ENCODE measurements at regions not wholly inside any gene's neighbourhood (a gene's known extent, or its start where the extent isn't known, plus 50 kb on each side); places are given as distances from the start of the nearest gene placed in this dataset.

GRCh38 chr5:135272311-135272805, 126.7 kb downstream of the MACROH2A1 start:
- Histone ChIP-seq H4K20me1 (ENCODE audit: control insufficient read depth, insufficient read depth) (no peaks in the 10 kb centered on the region), H3K9me3 (replicated peaks; ENCODE audit: control insufficient read depth, insufficient read depth, low read length) (no peaks in the 10 kb centered on the region), H3K4me2 (ENCODE audit: control insufficient read depth, insufficient read depth) (no peak overlapping the region), H3K27me3 (replicated peaks in 1 of 2; ENCODE audit: control insufficient read depth in 2 of 2, insufficient read depth in 2 of 2, low read length in 1 of 2) (peaks cover 0 to 3% of the 10 kb centered on the region in 2 experiments; a peak in 2 of 4 replicates), H3K4me3 (no peak overlapping the region), H3K27ac (ENCODE audit: control insufficient read depth, insufficient read depth) (no peak overlapping the region), H3K4me1 (ENCODE audit: control insufficient read depth, insufficient read depth, low read length) (no peaks in the 10 kb centered on the region), H2AFZ (ENCODE audit: control insufficient read depth, low read depth, low read length) (no peak overlapping the region), H3K9ac (ENCODE audit: control insufficient read depth, insufficient read depth, low read length) (no peak overlapping the region), H3K79me2 (ENCODE audit: control insufficient read depth, insufficient read depth, low read length) (no peaks in the 10 kb centered on the region), H3K36me3 (ENCODE audit: control insufficient read depth in 2 of 2, insufficient read depth in 2 of 2, low read length in 1 of 2) (no peaks in the 10 kb centered on the region)
- ChIA-PET CTCF (no interaction called here), SMC1A (ENCODE audit: uncharacterized antibody, unreplicated experiment) (no interaction called here), POLR2A (no interaction called here), RAD21 (ENCODE audit: unreplicated experiment) (interaction anchor here (0.5 kb wide), 1 partner anchor 9 kb away, joined by 3 read pairs; no protein-coding TSS in a partner anchor)
- no TSS peak for BruUV-seq (replicated peaks)
- ATAC-seq = no peak
- no peak for FAIRE-seq
- DNase-seq (ENCODE audit: low read depth, low spot score) = no peak
- TF ChIP-seq BRCA1 (IDR thresholded peaks at IDR 0.05; ENCODE audit: low read depth, low read length) = no peak
- no peak for TF ChIP-seq JUNB (IDR thresholded peaks at IDR 0.05)
- no peak for TF ChIP-seq CHD4 (IDR thresholded peaks at IDR 0.05)
- TF ChIP-seq MYC (IDR thresholded peaks at IDR 0.05; ENCODE audit: insufficient read depth, insufficient read length, insufficient replicate concordance, low read length, severe bottlenecking) = no peak
- no peak for TF ChIP-seq RUNX3 (IDR thresholded peaks at IDR 0.05; ENCODE audit: low read length)
- TF ChIP-seq CEBPB (IDR thresholded peaks at IDR 0.05; ENCODE audit: borderline replicate concordance in 1 of 2, low read depth in 2 of 2, low read length in 2 of 2) = no peak
- no peak for TF ChIP-seq TBL1XR1 (IDR thresholded peaks at IDR 0.05; ENCODE audit: low read depth, low read length)
- TF ChIP-seq SMARCA5 (IDR thresholded peaks at IDR 0.05) = no peak
- no peak for TF ChIP-seq KLF5 (IDR thresholded peaks at IDR 0.05; ENCODE audit: partially characterized antibody)
- no peak for TF ChIP-seq HDAC2 (IDR thresholded peaks at IDR 0.05)
- TF ChIP-seq MEF2A (IDR thresholded peaks at IDR 0.05; ENCODE audit: insufficient read depth, low read depth, low read length) = no peak
- intact Hi-C loops (cut with micrococcal nuclease; ENCODE audit: unreplicated experiment) = no loop called here
- WGBS (ENCODE audit: insufficient coverage, insufficient replicate concordance, low lambda C conversion rate, missing lambda C conversion rate) = 56% methylated on average over 11 of the region's 11 CpGs
- in situ Hi-C loops (cut with MboI) = no loop called here
